PC-3 (cell line): ENCODE measurements at regions not wholly inside any gene's neighbourhood (a gene's known extent, or its start where the extent isn't known, plus 50 kb on each side); places are given as distances from the start of the nearest gene placed in this dataset.

Experiments used
- ATAC-seq: fragments of 200-7000 bp; cut with Tn5 transposase; 2 replicates; pipeline ENCODE4 v1.9.1; 2020; ENCODE audit warnings: mild to moderate bottlenecking, moderate library complexity
- BruUV-seq: library from RNA; stranded (reverse); fragments of 400-500 nt; replicated peaks from 2 replicates; lab custom pipeline; 2021; lab: Mats Ljungman, UMichigan
- CTCF ChIA-PET: fragments of 300-600 bp; sonication (Branson Sonifier 250); formaldehyde crosslinking; loops from one replicate; lab custom pipeline; 2022; ENCODE audit warnings: antibody characterized with exemption; lab: Charles Lee
- POLR2A ChIA-PET: fragments of 300-600 bp; sonication (Branson Sonifier 250); formaldehyde crosslinking; loops from one replicate; lab custom pipeline; 2022; ENCODE audit warnings: antibody characterized with exemption; ENCODE audit not compliant: unreplicated experiment; lab: Charles Lee
- DNase-seq: peaks from one replicate; pipeline ENCODE4 v3.0.0-alpha.2; 2015
- H2AFZ ChIP-seq: fragments of 300-600 bp; sonication (generic); 2 replicates; pipeline ENCODE4 v1.6.0; 2016; ENCODE audit warnings: antibody characterized with exemption, low read length
- H3F3A ChIP-seq: fragments of 300-600 bp; sonication (generic); one replicate; pipeline ENCODE4 v1.6.0; 2017; ENCODE audit warnings: antibody characterized with exemption, low read length, control low read depth, mild to moderate bottlenecking; ENCODE audit not compliant: unreplicated experiment
- H3K27ac ChIP-seq: fragments of 300-600 bp; sonication (generic); 2 replicates; pipeline ENCODE4 v1.5.1; 2016; ENCODE audit warnings: mild to moderate bottlenecking, low read length
- H3K27me3 ChIP-seq: fragments of 300-600 bp; sonication (generic); 2 replicates; pipeline ENCODE4 v1.6.1; 2016; ENCODE audit warnings: low read length, mixed read lengths
- H3K36me3 ChIP-seq: fragments of 300-600 bp; sonication (generic); 2 replicates; pipeline ENCODE4 v1.6.1; 2016; ENCODE audit warnings: low read depth, mixed run types, low read length, mixed read lengths
- H3K4me1 ChIP-seq: fragments of 300-600 bp; sonication (generic); 2 replicates; pipeline ENCODE4 v1.5.1; 2016; ENCODE audit warnings: low read length; ENCODE audit not compliant: insufficient read depth
- H3K4me2 ChIP-seq: fragments of 300-600 bp; sonication (generic); 2 replicates; pipeline ENCODE4 v1.6.0; 2016; ENCODE audit warnings: low read length
- H3K4me3 ChIP-seq: fragments of 300-600 bp; sonication (generic); 2 replicates; pipeline ENCODE4 v1.5.1; 2016; ENCODE audit warnings: mild to moderate bottlenecking, low read length, mixed read lengths
- H3K79me2 ChIP-seq: fragments of 300-600 bp; sonication (generic); 2 replicates; pipeline ENCODE4 v1.6.1; 2017; ENCODE audit warnings: low read length, mixed read lengths
- H3K9ac ChIP-seq: fragments of 300-600 bp; sonication (generic); 2 replicates; pipeline ENCODE4 v1.6.0; 2016; ENCODE audit warnings: mild to moderate bottlenecking, low read length
- H3K9me2 ChIP-seq: fragments of 300-600 bp; sonication (generic); replicated peaks from 2 replicates; pipeline ENCODE4 v1.6.1; 2016; ENCODE audit warnings: mixed run types, low read length, mixed read lengths
- H3K9me3 ChIP-seq: fragments of 300-600 bp; sonication (generic); 2 replicates; pipeline ENCODE4 v1.6.1; 2016; ENCODE audit warnings: low read length, mixed read lengths
- H4K20me1 ChIP-seq: fragments of 300-600 bp; sonication (generic); 2 replicates; pipeline ENCODE4 v1.6.1; 2016; ENCODE audit warnings: low read length, mixed read lengths
- EZH2 ChIP-seq: fragments of 300-600 bp; sonication (generic); IDR thresholded peaks from one replicate; pipeline ENCODE4 v1.6.1; 2017; ENCODE audit warnings: antibody characterized with exemption, mild to moderate bottlenecking, low read length; ENCODE audit not compliant: unreplicated experiment
- EZH2phosphoT487 ChIP-seq: fragments of 300-600 bp; sonication (generic); IDR thresholded peaks from 2 replicates; pipeline ENCODE4 v1.6.1; 2018; ENCODE audit warnings: mild to moderate bottlenecking, antibody characterized with exemption, low read length, borderline replicate concordance
- intact Hi-C: fragments of 100-400 bp; cut with micrococcal nuclease; formaldehyde crosslinking; loops from 2 replicates; pipeline ENCODE4 v1.9.0; 2023
- TF ChIP-seq, protein P1 (sequence below): fragments of 300-600 bp; sonication (generic); conservative IDR thresholded peaks from 2 replicates; pipeline ENCODE4 v1.5.1; 2017; ENCODE audit warnings: antibody characterized with exemption, low read depth, mild to moderate bottlenecking, low read length

DNA sequence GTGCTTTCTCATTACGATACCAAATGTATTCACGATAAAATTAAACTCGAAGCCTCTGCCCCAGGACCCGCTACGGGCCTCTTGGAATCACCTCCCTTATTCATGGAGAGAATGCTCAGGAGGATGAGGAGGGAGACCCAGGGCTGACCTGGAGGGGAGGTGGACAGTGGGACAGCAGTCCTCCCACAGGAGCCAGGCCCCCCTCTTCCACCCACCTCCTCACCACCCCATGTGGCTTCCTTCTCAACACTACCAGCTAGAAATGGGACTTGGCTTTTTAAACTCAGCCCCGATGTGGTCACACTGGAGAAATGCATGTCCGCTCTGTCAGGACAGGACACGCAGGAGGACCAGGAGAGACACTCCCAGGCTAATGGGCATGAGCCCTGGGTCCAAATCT lies 147.9 kb upstream of the ID2 start:
- ChIA-PET POLR2A (no interaction called here), CTCF (no interaction called here)
- ATAC-seq, result no peak
- H3K27ac ChIP-seq, result no peak overlapping the region
- no peaks in the 10 kb centered on the region for H3K79me2 ChIP-seq
- H3K4me3 ChIP-seq, result no peak overlapping the region
- no peaks in the 10 kb centered on the region for H3K9me2 ChIP-seq
- H3K27me3 ChIP-seq, result no peaks in the 10 kb centered on the region
- no peaks in the 10 kb centered on the region for H3K36me3 ChIP-seq
- TF ChIP-seq, protein P1, sequence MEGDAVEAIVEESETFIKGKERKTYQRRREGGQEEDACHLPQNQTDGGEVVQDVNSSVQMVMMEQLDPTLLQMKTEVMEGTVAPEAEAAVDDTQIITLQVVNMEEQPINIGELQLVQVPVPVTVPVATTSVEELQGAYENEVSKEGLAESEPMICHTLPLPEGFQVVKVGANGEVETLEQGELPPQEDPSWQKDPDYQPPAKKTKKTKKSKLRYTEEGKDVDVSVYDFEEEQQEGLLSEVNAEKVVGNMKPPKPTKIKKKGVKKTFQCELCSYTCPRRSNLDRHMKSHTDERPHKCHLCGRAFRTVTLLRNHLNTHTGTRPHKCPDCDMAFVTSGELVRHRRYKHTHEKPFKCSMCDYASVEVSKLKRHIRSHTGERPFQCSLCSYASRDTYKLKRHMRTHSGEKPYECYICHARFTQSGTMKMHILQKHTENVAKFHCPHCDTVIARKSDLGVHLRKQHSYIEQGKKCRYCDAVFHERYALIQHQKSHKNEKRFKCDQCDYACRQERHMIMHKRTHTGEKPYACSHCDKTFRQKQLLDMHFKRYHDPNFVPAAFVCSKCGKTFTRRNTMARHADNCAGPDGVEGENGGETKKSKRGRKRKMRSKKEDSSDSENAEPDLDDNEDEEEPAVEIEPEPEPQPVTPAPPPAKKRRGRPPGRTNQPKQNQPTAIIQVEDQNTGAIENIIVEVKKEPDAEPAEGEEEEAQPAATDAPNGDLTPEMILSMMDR, result no peak
- no peak for TF ChIP-seq EZH2
- no peak for TF ChIP-seq EZH2phosphoT487
- H3K9me3 ChIP-seq, result 0 out of 2 replicates have a peak, but pooled peaks cover 9% of the 10 kb centered on the region
- H3K4me2 ChIP-seq, result no peak overlapping the region
- no peaks in the 10 kb centered on the region for H4K20me1 ChIP-seq
- no TSS peak for BruUV-seq
- H2AFZ ChIP-seq, result no peak overlapping the region
- H3F3A ChIP-seq, result no peaks in the 10 kb centered on the region
- no peak overlapping the region for H3K9ac ChIP-seq
- intact Hi-C loops, result no loop called here
- H3K4me1 ChIP-seq, result peaks cover 18% of the 10 kb centered on the region
- DNase-seq, result no peak

DNA sequence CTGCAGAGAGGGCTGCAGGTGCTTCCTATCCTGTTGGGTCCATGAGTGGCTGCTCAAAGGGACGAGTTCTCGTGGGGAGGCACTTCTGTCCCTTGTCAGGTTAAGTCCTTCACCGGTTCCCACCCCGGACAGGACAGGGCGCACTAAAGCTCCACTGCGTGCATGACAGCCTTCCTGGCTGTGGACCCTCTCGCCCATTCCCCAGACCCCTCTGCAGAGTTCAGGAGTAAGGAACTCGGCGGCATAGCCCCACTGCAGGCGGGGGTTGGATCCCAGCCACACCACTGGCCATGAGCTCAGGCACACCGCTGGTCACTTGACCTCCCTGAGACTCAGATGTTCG lies 147.5 kb upstream of the ID2 start:
- 0 out of 2 replicates have a peak, but pooled peaks cover 9% of the 10 kb centered on the region for H3K9me3 ChIP-seq
- no peak overlapping the region for H3K4me3 ChIP-seq
- H3K4me1 ChIP-seq, result peaks cover 22% of the 10 kb centered on the region
- H3K4me2 ChIP-seq, result no peak overlapping the region
- ATAC-seq, result no peak
- H3F3A ChIP-seq, result no peaks in the 10 kb centered on the region
- no peaks in the 10 kb centered on the region for H3K9me2 ChIP-seq
- ChIA-PET CTCF (no interaction called here), POLR2A (no interaction called here)
- TF ChIP-seq, protein P1, result no peak
- TF ChIP-seq EZH2, result no peak
- TF ChIP-seq EZH2phosphoT487, result no peak
- no peaks in the 10 kb centered on the region for H3K36me3 ChIP-seq
- H3K27me3 ChIP-seq, result no peaks in the 10 kb centered on the region
- DNase-seq, result no peak
- H3K27ac ChIP-seq, result no peak overlapping the region
- H3K9ac ChIP-seq, result no peak overlapping the region
- H4K20me1 ChIP-seq, result no peaks in the 10 kb centered on the region
- no peak overlapping the region for H2AFZ ChIP-seq
- no peaks in the 10 kb centered on the region for H3K79me2 ChIP-seq
- no TSS peak for BruUV-seq
- intact Hi-C loops, result no loop called here

DNA sequence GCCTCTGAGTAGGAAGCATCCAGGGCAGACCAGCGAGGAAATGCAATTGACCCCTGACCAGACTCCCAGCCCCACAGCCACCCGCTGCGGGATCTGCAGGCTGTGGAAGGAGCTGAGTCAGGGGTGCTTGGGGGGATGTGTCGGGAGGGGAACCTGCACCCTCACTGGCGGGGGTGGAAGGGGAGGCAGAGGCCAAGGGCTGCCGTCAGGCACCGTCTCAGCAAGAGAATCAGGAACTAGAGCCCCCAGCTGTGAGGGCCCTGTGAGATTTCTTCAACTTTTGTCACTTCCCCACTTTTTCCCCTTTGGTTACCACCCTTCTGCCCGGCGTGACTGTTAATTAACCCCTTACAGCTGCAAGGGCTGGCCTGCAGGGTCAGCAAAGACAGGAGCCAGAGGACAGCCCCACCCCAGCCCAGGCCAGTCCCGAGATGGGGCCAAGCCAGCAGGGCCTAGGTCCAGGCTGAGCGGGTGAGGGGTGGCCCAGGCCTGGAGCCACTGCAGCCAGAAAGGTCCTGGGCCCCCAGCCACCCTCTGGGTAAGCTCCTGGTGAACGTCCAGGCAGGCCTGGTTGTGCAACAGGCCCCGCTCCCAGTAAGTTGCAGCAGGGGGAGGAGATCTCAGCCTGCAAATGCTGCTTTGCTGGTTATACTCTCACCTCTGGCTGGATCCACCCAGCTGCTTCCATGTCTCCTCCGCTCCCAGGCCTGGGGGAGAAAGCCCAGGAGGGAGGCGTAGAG lies 147.0 kb upstream of the ID2 start:
- no peak overlapping the region for H2AFZ ChIP-seq
- H3K4me1 ChIP-seq, result peaks cover 28% of the 10 kb centered on the region
- DNase-seq (no peak), ATAC-seq (no peak)
- intact Hi-C loops, result no loop called here
- no peak overlapping the region for H3K4me2 ChIP-seq
- 0 out of 2 replicates have a peak, but pooled peaks cover 9% of the 10 kb centered on the region for H3K9me3 ChIP-seq
- TF ChIP-seq, protein P1, result no peak
- TF ChIP-seq EZH2phosphoT487 (no peak), EZH2 (no peak)
- H3K9me2 ChIP-seq, result no peaks in the 10 kb centered on the region
- H3K9ac ChIP-seq, result no peak overlapping the region
- no peak overlapping the region for H3K4me3 ChIP-seq
- H3K27me3 ChIP-seq, result no peaks in the 10 kb centered on the region
- no peak overlapping the region for H3K27ac ChIP-seq
- H3F3A ChIP-seq, result no peaks in the 10 kb centered on the region
- H3K79me2 ChIP-seq, result no peaks in the 10 kb centered on the region
- no peaks in the 10 kb centered on the region for H3K36me3 ChIP-seq
- BruUV-seq, result no TSS peak
- CTCF ChIA-PET, result no interaction called here
- no peaks in the 10 kb centered on the region for H4K20me1 ChIP-seq
- POLR2A ChIA-PET, result no interaction called here
